HG03432 (cell line): ENCODE measurements at regions not wholly inside any gene's neighbourhood (a gene's known extent, or its start where the extent isn't known, plus 50 kb on each side); places are given as distances from the start of the nearest gene placed in this dataset.

Experiments used
- ATAC-seq: cut with Tn5 transposase; IDR thresholded peaks from one replicate; pipeline ENCODE4 v1.9.1; 2021; ENCODE audit warnings: mild to moderate bottlenecking, moderate library complexity; ENCODE audit not compliant: unreplicated experiment

GRCh38 chr6:63371104-63371715 is 51.4 kb upstream of the LGSN start:
- no peak for ATAC-seq

GRCh38 chr6:63372951-63373533 is 53.3 kb upstream of the LGSN start:
- no peak for ATAC-seq

DNA sequence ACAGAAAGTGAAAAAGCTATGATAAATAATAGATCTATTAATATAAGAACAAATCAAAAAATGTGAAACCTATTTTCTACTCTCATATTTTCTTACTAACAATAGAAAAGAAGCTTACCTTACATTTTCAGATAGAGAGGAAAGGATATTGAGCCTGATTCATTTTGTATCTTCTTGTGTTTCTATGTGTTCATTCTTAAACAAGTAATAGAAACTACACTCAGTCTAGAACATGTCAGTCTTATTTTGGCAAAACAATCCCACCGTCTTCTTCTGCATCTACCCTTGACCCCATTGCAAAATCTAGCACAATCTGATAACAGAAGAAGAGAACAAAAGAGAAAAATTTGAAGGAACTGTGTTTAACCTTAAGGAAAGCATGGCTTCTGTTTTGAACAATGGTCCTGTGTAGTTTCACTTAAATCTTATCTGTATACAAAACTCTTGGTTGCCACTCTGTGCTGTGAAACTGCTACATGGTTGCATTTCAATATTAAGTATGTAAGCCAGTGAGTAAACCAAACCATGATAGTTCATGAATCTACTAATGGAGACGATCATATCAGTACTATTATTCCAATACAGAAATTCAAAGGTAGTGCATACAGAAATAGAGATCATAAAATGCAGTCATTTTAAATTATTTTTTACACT is 69.5 kb upstream of the LGSN start:
- peak; percentile 65 for ATAC-seq

- ATAC-seq, result no peak
Observed at GRCh38 chr6:63391203-63391970, 71.6 kb upstream of the LGSN start.

GRCh38 chr6:63392092-63392724 is 72.4 kb upstream of the LGSN start:
- ATAC-seq, result no peak

DNA sequence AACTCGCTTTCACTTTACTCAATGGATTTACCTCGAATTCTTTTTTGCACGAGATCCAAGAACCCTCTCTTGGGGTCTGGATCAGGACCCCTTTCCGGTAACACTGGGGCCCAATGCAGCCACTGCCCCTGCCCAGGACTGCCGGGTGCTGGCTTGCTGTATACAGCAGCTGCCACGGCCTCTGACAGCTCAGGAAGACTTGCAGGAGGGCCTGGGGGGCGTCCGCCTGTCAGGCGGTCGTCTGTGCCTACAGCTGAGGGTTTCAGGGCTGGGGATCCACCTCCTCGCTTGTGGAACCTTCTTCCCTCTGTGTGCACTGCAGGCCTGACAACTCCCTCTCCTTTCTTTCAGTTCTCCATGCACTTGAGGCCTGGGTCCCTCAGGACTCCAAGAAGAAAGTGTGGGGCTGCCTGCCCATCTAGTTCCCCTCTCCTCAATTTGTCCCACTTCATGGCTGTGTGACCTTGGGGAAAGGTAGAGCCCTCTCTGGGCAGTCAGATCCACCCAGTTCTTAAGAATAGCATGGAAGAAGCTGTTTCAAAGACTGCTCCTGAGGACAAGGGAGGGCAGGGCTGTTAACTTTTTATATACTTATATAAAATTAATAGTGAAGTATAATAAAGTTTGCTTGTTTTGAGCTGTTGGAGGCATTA is 75.0 kb upstream of the LGSN start:
- no peak for ATAC-seq

- ATAC-seq, result no peak
Observed at GRCh38 chr6:63395381-63395780, 75.6 kb upstream of the LGSN start.

- ATAC-seq, result no peak
Observed at GRCh38 chr6:63403725-63404124, 83.9 kb upstream of the LGSN start.

GRCh38 chr6:63410435-63411426 is 90.9 kb upstream of the LGSN start:
- ATAC-seq, result no peak

DNA sequence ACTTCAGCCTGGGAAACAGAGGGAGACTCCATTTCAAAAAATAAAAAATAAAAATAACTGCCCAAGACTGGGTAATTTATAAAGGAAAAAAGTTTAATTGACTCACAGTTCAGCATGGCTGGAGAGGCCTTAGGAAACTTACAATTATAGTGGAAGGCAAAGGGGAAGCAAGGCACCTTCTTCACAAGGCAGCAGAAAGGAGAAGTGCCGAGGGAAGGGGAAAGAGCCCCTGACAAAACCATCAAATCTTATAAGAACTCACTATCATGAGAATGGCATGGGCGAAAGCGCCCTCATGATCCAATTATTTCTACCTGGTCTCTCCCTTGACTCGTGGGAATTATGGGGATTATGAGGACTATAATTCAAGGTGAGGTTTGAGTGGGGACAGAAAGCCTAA is 95.5 kb upstream of the LGSN start:
- ATAC-seq, result no peak

- ATAC-seq, result no peak
Observed at GRCh38 chr6:63418741-63419140, 99.0 kb upstream of the LGSN start.

DNA sequence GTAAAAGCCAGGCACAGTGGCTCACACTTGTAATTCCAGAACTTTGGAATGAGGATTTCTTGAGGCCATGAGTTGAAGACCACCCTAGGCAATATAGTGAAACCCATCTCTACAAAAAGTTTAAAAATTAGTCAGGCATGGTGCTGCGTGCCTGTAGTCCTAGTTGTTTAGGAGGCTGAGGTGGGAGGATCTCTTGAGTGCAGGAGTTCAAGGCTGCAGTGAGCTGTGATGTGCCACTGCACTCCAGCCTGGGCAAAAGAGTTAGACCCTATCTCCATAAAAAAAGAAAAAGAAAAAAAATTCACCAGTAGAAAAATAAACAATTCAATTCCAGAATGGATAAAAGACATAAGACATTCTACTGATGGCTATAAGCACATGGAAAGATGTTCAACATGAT is 104.9 kb upstream of the LGSN start:
- no peak for ATAC-seq

DNA sequence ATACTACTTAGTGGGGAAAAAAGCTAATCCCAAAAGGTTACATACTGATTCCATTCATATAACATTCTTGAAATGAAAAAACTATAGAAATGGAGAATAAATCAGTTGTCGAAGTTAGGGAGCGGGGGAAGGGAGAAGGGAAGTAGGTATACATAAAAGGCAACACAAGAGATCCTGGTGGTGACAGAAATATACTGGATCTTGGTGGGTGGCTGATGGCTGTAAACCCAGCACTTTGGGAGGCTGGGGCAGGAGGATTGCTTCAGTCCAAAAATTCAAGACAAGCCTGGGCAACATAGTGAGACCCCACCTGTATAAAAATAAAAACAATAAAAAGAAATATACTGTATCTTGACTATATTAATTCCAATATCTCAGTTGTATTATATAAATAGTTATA is 105.7 kb upstream of the LGSN start:
- ATAC-seq, result no peak

DNA sequence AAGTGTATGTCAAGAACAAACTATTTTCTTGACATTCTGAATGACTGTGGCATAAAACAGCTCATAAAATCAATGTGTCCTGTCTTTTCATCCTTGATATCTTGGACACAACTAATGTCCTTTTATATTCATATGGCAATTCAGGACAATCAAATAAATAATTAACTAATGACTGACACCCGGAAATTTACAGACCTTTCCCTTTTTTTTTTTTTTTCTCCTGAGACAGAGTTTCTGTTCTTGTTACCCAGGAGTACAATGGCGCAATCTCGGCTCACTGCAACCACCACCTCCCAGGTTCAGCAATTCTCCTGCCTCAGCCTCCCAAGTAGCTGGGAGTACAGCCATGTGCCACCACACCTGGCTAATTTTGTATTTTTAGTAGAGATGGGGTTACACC is 107.1 kb upstream of the LGSN start:
- ATAC-seq, result no peak

GRCh38 chr6:63427951-63428350 is 108.2 kb upstream of the LGSN start:
- ATAC-seq, result no peak

- ATAC-seq, result no peak
Observed at GRCh38 chr6:63430985-63431519, 111.3 kb upstream of the LGSN start.

DNA sequence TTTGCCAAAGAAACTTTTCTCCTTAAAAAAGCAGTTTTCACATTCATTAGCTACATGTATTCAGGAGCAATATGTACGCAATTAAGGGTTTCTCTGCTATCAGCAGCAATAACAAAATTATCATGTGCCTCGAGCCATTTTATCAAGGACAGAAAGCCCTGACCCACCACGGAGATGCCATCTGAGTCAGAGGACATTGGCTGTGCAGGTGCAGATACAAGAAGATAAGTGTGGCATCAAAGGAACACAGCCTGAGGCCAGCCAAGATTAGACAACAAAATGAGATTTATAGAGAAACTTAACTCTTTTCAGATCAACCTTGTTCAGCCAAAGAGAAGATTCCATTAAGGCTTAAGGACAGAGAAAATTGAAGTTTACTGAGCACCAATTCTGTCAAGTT is 115.2 kb upstream of the LGSN start:
- ATAC-seq, result no peak

DNA sequence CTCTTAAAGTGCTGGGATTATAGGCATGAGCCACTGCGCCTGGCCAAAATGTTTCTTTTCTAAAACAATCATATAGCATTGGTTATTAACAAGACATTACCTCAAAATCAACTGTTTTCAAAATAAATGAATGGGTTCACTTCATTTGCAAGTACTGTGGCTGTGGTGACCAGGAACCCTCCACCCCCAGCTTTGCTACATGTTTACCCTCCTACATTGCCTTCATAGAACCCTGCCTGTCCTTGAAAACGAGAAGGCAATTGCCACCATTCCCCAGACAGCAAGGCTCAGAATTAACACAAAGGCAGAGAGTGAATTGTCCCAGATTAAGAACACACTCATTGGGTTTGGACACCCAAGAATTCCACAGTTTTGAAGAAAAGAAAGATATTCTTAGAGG is 116.6 kb upstream of the LGSN start:
- no peak for ATAC-seq

DNA sequence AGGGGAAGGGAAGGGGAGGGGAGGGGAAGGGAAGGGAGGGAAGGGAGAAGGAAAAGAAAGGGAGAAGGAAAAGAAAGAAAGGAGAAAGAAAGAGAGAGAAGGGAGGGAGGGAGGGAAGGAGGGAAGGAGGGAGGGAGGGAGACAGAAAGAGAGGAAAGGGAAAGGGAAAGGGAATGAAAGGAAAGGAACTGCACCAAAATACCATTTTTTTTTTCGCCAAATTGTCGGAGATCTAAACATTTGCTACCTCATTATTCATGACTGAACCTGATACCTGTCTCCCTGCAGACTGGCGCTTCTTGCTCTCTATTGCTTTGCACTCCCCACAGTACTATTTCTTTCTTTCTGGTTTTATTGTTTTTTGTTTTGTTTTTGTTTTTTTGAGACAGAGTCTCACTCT is 117.3 kb upstream of the LGSN start:
- ATAC-seq, result no peak
